Hepatocyte (in vitro differentiated cells): ENCODE measurements at regions not wholly inside any gene's neighbourhood (a gene's known extent, or its start where the extent isn't known, plus 50 kb on each side); places are given as distances from the start of the nearest gene placed in this dataset.

Experiments
- DNase-seq: peaks from one replicate; pipeline ENCODE4 v3.0.0-alpha.2; 2016; ENCODE audit warnings: low spot score
- H2AFZ ChIP-seq: fragments of 200-600 bp; sonication (generic); 2 replicates; pipeline ENCODE4 v1.6.0; 2016; ENCODE audit warnings: antibody characterized with exemption, mild to moderate bottlenecking
- H3K27ac ChIP-seq: fragments of 200-600 bp; sonication (generic); 2 replicates; pipeline ENCODE4 v1.5.1; 2016; ENCODE audit warnings: mild to moderate bottlenecking
- H3K27me3 ChIP-seq: fragments of 200-600 bp; sonication (generic); 2 replicates; pipeline ENCODE4 v1.6.1; 2016
- H3K36me3 ChIP-seq: fragments of 200-600 bp; sonication (generic); replicated peaks from 2 replicates; pipeline ENCODE4 v1.5.1; 2016; ENCODE audit warnings: low read depth; ENCODE audit not compliant: insufficient read depth
- H3K4me1 ChIP-seq: fragments of 200-600 bp; sonication (generic); 2 replicates; pipeline ENCODE4 v1.5.1; 2016; ENCODE audit warnings: mild to moderate bottlenecking, moderate library complexity; ENCODE audit not compliant: insufficient read depth
- H3K4me2 ChIP-seq: fragments of 200-600 bp; sonication (generic); 2 replicates; pipeline ENCODE4 v1.6.0; 2016
- H3K4me3 ChIP-seq: fragments of 200-600 bp; sonication (generic); 2 replicates; pipeline ENCODE4 v1.5.1; 2016; ENCODE audit warnings: mild to moderate bottlenecking
- H3K79me2 ChIP-seq: fragments of 200-600 bp; sonication (generic); 2 replicates; pipeline ENCODE4 v1.6.0; 2017; ENCODE audit warnings: mild to moderate bottlenecking
- H3K9me2 ChIP-seq: fragments of 200-600 bp; sonication (generic); replicated peaks from 2 replicates; pipeline ENCODE4 v1.6.0; 2017; ENCODE audit warnings: mild to moderate bottlenecking; ENCODE audit not compliant: insufficient read depth
- H3K9me3 ChIP-seq: fragments of 200-600 bp; sonication (generic); 2 replicates; pipeline ENCODE4 v1.5.1; 2016; ENCODE audit warnings: low read depth, mild to moderate bottlenecking
- H4K20me1 ChIP-seq: fragments of 200-600 bp; sonication (generic); 2 replicates; pipeline ENCODE4 v1.6.0; 2016; ENCODE audit warnings: mild to moderate bottlenecking; ENCODE audit not compliant: insufficient read depth, poor library complexity, severe bottlenecking
- EZH2 ChIP-seq: fragments of 200-600 bp; sonication (generic); IDR thresholded peaks from 2 replicates; pipeline ENCODE4 v1.6.1; 2016; ENCODE audit warnings: antibody characterized with exemption, mild to moderate bottlenecking, borderline replicate concordance
- EZH2phosphoT487 ChIP-seq: fragments of 200-600 bp; sonication (generic); IDR thresholded peaks from one replicate; pipeline ENCODE4 v1.6.1; 2018; ENCODE audit warnings: antibody characterized with exemption, mild to moderate bottlenecking, low read depth, moderate library complexity; ENCODE audit not compliant: unreplicated experiment, severe bottlenecking
- WGBS: methylation state at CpG from one replicate; pipeline ENCODE4 v1.1.6; 2016; ENCODE audit warnings: low lambda C conversion rate; ENCODE audit errors: missing lambda C conversion rate; 5-methylcytosine and 5-hydroxymethylcytosine counted together
- TF ChIP-seq, protein P1 (sequence below): fragments of 200-600 bp; sonication (generic); IDR thresholded peaks from 2 replicates; pipeline ENCODE4 v1.5.1; 2016; ENCODE audit warnings: antibody characterized with exemption, mild to moderate bottlenecking; ENCODE audit not compliant: poor library complexity

DNA sequence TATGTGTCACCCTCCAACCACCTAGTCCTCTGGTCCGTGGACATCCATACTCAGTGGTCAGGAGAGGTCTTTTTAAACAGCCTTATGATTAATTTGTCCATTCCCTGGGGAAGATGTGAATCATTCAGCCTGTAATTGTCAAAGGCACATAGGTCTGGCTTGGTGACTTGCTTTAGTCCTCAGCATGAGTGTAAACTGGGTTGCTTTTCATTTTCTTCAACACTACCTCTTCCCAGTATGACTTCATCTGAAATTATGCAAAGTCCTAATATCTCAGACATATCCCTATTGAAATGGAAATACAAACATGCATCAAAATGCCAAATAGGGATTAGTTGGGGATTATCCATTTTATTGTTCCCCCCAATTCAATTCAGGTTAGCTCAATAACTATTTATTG is 208.3 kb upstream of the AMOT start:
- no peak overlapping the region for H2AFZ ChIP-seq
- H3K36me3 ChIP-seq = no peaks in the 10 kb centered on the region
- H4K20me1 ChIP-seq = no peaks in the 10 kb centered on the region
- H3K9me2 ChIP-seq = no peaks in the 10 kb centered on the region
- H3K4me3 ChIP-seq = no peak overlapping the region
- H3K27ac ChIP-seq = no peak overlapping the region
- no peak for DNase-seq
- TF ChIP-seq EZH2phosphoT487 = no peak
- TF ChIP-seq, protein P1, sequence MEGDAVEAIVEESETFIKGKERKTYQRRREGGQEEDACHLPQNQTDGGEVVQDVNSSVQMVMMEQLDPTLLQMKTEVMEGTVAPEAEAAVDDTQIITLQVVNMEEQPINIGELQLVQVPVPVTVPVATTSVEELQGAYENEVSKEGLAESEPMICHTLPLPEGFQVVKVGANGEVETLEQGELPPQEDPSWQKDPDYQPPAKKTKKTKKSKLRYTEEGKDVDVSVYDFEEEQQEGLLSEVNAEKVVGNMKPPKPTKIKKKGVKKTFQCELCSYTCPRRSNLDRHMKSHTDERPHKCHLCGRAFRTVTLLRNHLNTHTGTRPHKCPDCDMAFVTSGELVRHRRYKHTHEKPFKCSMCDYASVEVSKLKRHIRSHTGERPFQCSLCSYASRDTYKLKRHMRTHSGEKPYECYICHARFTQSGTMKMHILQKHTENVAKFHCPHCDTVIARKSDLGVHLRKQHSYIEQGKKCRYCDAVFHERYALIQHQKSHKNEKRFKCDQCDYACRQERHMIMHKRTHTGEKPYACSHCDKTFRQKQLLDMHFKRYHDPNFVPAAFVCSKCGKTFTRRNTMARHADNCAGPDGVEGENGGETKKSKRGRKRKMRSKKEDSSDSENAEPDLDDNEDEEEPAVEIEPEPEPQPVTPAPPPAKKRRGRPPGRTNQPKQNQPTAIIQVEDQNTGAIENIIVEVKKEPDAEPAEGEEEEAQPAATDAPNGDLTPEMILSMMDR = no peak
- TF ChIP-seq EZH2 = no peak
- no peaks in the 10 kb centered on the region for H3K27me3 ChIP-seq
- 95% methylated on average over 1 of the region's 1 CpG for WGBS
- H3K4me2 ChIP-seq = no peak overlapping the region
- no peaks in the 10 kb centered on the region for H3K4me1 ChIP-seq
- no peaks in the 10 kb centered on the region for H3K79me2 ChIP-seq
- H3K9me3 ChIP-seq = no peaks in the 10 kb centered on the region

DNA sequence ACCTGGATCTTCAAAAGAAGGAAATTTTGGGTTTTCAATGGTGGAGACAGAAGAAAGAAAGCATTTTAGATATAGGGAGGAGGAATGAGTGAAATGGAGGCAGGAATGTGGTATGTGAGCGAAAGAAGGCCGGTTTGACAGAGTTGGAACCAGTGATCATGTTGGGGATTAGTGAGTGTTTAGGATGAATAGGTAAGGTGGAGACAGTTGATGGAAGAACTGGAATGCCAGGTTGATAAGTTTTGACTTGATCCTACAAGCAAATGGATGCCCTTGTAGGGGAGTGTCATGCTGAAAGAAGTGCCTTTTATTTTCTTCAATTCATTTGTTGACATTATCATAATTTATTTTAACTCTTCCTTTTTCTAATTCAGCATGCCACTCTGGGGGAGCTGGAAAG is 207.8 kb upstream of the AMOT start:
- Histone ChIP-seq H3K36me3 (no peaks in the 10 kb centered on the region), H3K9me2 (no peaks in the 10 kb centered on the region), H3K4me2 (no peak overlapping the region), H2AFZ (no peak overlapping the region), H3K79me2 (no peaks in the 10 kb centered on the region), H3K27ac (no peak overlapping the region), H3K9me3 (no peaks in the 10 kb centered on the region), H3K4me1 (no peaks in the 10 kb centered on the region), H4K20me1 (no peaks in the 10 kb centered on the region), H3K4me3 (no peak overlapping the region), H3K27me3 (no peaks in the 10 kb centered on the region)
- TF ChIP-seq EZH2 = no peak
- TF ChIP-seq, protein P1 = no peak
- no peak for TF ChIP-seq EZH2phosphoT487
- 100% methylated on average over 2 of the region's 2 CpGs for WGBS
- no peak for DNase-seq

DNA sequence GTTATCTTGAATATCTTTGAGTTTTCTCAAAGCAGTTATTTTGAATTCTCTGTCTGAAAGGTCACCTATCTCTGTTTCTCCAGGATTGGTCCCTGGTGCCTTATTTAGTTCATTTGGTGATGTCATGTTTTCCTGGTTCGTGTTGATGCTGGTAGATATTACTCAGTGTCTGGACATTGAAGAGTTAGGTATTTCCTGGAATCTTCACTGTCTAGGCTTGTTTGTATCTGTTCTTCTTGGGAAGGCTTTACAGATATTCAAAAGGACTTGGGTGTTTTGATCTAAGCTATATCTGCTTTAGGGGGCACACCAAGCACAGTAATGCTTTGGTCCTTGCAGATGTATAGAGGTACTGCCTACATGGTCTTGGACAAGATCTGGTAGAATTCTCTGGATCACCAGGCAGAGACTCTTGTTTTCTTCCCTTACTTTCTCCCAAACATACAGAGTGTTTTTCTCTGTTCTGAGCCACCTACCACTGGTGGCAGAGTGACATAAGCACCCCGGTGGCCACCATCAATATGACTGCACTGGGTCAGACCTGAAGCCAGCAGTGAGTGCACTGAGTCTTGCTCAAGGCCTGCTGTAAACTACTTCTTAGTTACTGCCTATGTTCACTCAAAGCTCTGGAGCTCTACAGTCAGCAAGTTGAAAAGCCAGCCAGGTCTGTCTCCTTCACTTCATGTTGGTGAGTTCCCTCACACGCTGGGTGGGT is 193.5 kb upstream of the AMOT start:
- Histone ChIP-seq H3K27ac (no peak overlapping the region), H3K4me2 (no peak overlapping the region), H3K79me2 (no peaks in the 10 kb centered on the region), H3K4me1 (no peaks in the 10 kb centered on the region), H3K4me3 (no peak overlapping the region), H3K9me3 (no peaks in the 10 kb centered on the region), H4K20me1 (no peaks in the 10 kb centered on the region), H3K27me3 (no peaks in the 10 kb centered on the region), H3K9me2 (no peaks in the 10 kb centered on the region), H3K36me3 (no peaks in the 10 kb centered on the region), H2AFZ (no peak overlapping the region)
- WGBS = 78% methylated on average over 3 of the region's 3 CpGs
- TF ChIP-seq EZH2 (no peak), EZH2phosphoT487 (no peak)
- TF ChIP-seq, protein P1 = no peak
- no peak for DNase-seq
